ENCODE measurements at regions not wholly inside any gene's neighbourhood (a gene's known extent, or its start where the extent isn't known, plus 50 kb on each side); places are given as distances from the start of the nearest gene placed in this dataset.
"Not testable (repeated sequence)": the region's sequence is repeated elsewhere in the genome, so short reads cannot be mapped to it uniquely, and the experiment has no call there.

GRCh38 chr9:72457366-72457765 is 64.0 kb upstream of the TMC1 start:
- no peak for TF ChIP-seq CTCF (IDR thresholded peaks at IDR 0.05)
- TF ChIP-seq POLR2A (IDR thresholded peaks at IDR 0.05), result no peak
- 86 to 95% (median 88%) methylated on average over 2 of the region's 2 CpGs for WGBS, 4 donors

GRCh38 chr9:72454871-72455491 is 66.4 kb upstream of the TMC1 start:
- Histone ChIP-seq H3K36me3 (replicated peaks in 1 of 2) (no peaks in the 10 kb centered on the region), H3K9me3 (replicated peaks in 1 of 3) (no peaks in the 10 kb centered on the region), H3K4me1 (replicated peaks in 1 of 2) (no peaks in the 10 kb centered on the region), H3K27me3 (no peaks in the 10 kb centered on the region), H3K4me3 (no peak overlapping the region), H3K27ac (no peak overlapping the region)
- WGBS, 4 donors, result 81 to 92% (median 84%) methylated on average over 2 of the region's 2 CpGs
- no peak for TF ChIP-seq CTCF (IDR thresholded peaks at IDR 0.05)
- no peak for TF ChIP-seq POLR2A (IDR thresholded peaks at IDR 0.05)
- peak in 1 of 7 donors; percentile 8 for DNase-seq
- intact Hi-C loops (cut with DNase I), result no loop called here

More at GRCh38 chr9:72457366-72457765, 64.0 kb upstream of the TMC1 start:
- H3K27ac ChIP-seq, result no peak overlapping the region
- H3K4me1 ChIP-seq (replicated peaks in 1 of 2), result no peaks in the 10 kb centered on the region
- intact Hi-C loops (cut with DNase I), result no loop called here
- H3K27me3 ChIP-seq, result no peaks in the 10 kb centered on the region
- DNase-seq, result no peak
- H3K9me3 ChIP-seq (replicated peaks in 1 of 3), result no peaks in the 10 kb centered on the region
- no peaks in the 10 kb centered on the region for H3K36me3 ChIP-seq (replicated peaks in 1 of 2)
- H3K4me3 ChIP-seq, result no peak overlapping the region

GRCh38 chr9:72453797-72454196 is 67.6 kb upstream of the TMC1 start:
- TF ChIP-seq CTCF (IDR thresholded peaks at IDR 0.05) (no peak), POLR2A (IDR thresholded peaks at IDR 0.05) (no peak)
- 88 to 93% (median 91%) methylated on average over 3 of the region's 3 CpGs for WGBS, 4 donors
- no peak for DNase-seq
- Histone ChIP-seq H3K9me3 (replicated peaks in 1 of 3) (no peaks in the 10 kb centered on the region), H3K27me3 (no peaks in the 10 kb centered on the region), H3K27ac (no peak overlapping the region), H3K4me1 (replicated peaks in 1 of 2) (no peaks in the 10 kb centered on the region), H3K36me3 (replicated peaks in 1 of 2) (no peaks in the 10 kb centered on the region), H3K4me3 (no peak overlapping the region)
- intact Hi-C loops (cut with DNase I), result no loop called here

- H3K4me3 ChIP-seq; intact Hi-C loops (cut with DNase I); H3K36me3 ChIP-seq (replicated peaks in 1 of 2); H3K4me1 ChIP-seq (replicated peaks in 1 of 2); H3K9me3 ChIP-seq (replicated peaks in 1 of 3); DNase-seq; H3K27me3 ChIP-seq; H3K27ac ChIP-seq: not testable (repeated sequence)
- WGBS, 4 donors, result 57 to 83% (median 64%) methylated on average over 5 of the region's 5 CpGs
Measured at GRCh38 chr9:72446241-72446640, 75.2 kb upstream of the TMC1 start.

GRCh38 chr9:72445306-72445995 is 76.0 kb upstream of the TMC1 start:
- no peak overlapping the region for H3K27ac ChIP-seq
- no peak for TF ChIP-seq POLR2A (IDR thresholded peaks at IDR 0.05)
- no peak for TF ChIP-seq CTCF (IDR thresholded peaks at IDR 0.05)
- H3K4me3 ChIP-seq, result no peak overlapping the region
- intact Hi-C loops (cut with DNase I), result no loop called here
- 69 to 95% (median 90%) methylated on average over 2 of the region's 2 CpGs for WGBS, 4 donors
- H3K9me3 ChIP-seq (replicated peaks in 1 of 3), result no peaks in the 10 kb centered on the region
- H3K36me3 ChIP-seq (replicated peaks in 1 of 2), result no peaks in the 10 kb centered on the region
- H3K27me3 ChIP-seq, result no peaks in the 10 kb centered on the region
- H3K4me1 ChIP-seq (replicated peaks in 1 of 2), result peaks cover 0 to 8% of the 10 kb centered on the region in 2 donors
- DNase-seq, result no peak
